ENCODE measurements at regions not wholly inside any gene's neighbourhood (a gene's known extent, or its start where the extent isn't known, plus 50 kb on each side); places are given as distances from the start of the nearest gene placed in this dataset.

GRCh38 chr3:87413814-87414213 lies 137.4 kb upstream of the POU1F1 start:
- TF ChIP-seq POLR2AphosphoS5 (IDR thresholded peaks at IDR 0.05) (no peak), POLR2A (IDR thresholded peaks at IDR 0.05) (no peak)
